Muscle layer of colon (tissue), 2 donors: ENCODE measurements at regions not wholly inside any gene's neighbourhood (a gene's known extent, or its start where the extent isn't known, plus 50 kb on each side); places are given as distances from the start of the nearest gene placed in this dataset.

Experiments
- H3K27ac ChIP-seq: one replicate; pipeline ENCODE4 v1.7.0; 2013; ENCODE audit warnings: low read depth, mild to moderate bottlenecking, low read length, moderate library complexity
- H3K27me3 ChIP-seq, 2 donors: one replicate each; pipeline ENCODE4 v1.7.0; 2013; ENCODE audit warnings: low read length in 2 of 2, mild to moderate bottlenecking in 2 of 2; ENCODE audit not compliant: insufficient read depth in 2 of 2, control insufficient read depth in 1 of 2
- H3K36me3 ChIP-seq: one replicate; pipeline ENCODE4 v1.7.0; 2013; ENCODE audit warnings: mild to moderate bottlenecking, low read length; ENCODE audit not compliant: insufficient read depth
- H3K4me1 ChIP-seq: one replicate; pipeline ENCODE4 v1.7.0; 2013; ENCODE audit warnings: mild to moderate bottlenecking, low read length; ENCODE audit not compliant: insufficient read depth
- H3K4me3 ChIP-seq, 2 donors: one replicate each; pipeline ENCODE4 v1.7.0; 2013; ENCODE audit warnings: low read length in 2 of 2, low read depth in 1 of 2, mild to moderate bottlenecking in 1 of 2, moderate library complexity in 1 of 2
- H3K9ac ChIP-seq: one replicate; pipeline ENCODE4 v1.7.0; 2013; ENCODE audit warnings: low read length
- H3K9me3 ChIP-seq: one replicate; pipeline ENCODE4 v1.7.0; 2013; ENCODE audit warnings: mild to moderate bottlenecking, low read length
- donor health status: abdominal sarcoma.
- donor health status: Adenocarcinoma of cecum.

GRCh38 chr10:123379156-123379555 is 225.0 kb downstream of the BUB3 start:
- Histone ChIP-seq H3K27me3 (no peaks in the 10 kb centered on the region), H3K36me3 (no peaks in the 10 kb centered on the region), H3K4me3 (no peak overlapping the region), H3K27ac (no peak overlapping the region), H3K9me3 (no peaks in the 10 kb centered on the region), H3K9ac (no peak overlapping the region), H3K4me1 (peaks cover 5% of the 10 kb centered on the region)

GRCh38 chr10:123380491-123381085 is 226.4 kb downstream of the BUB3 start:
- Histone ChIP-seq H3K9ac (no peak overlapping the region), H3K9me3 (peaks cover 7% of the 10 kb centered on the region), H3K4me3 (no peak overlapping the region), H3K36me3 (no peaks in the 10 kb centered on the region), H3K4me1 (peaks cover 5% of the 10 kb centered on the region), H3K27ac (no peak overlapping the region), H3K27me3 (no peaks in the 10 kb centered on the region)

GRCh38 chr10:123381224-123381623 is 227.0 kb downstream of the BUB3 start:
- Histone ChIP-seq H3K9ac (no peak overlapping the region), H3K27me3 (no peaks in the 10 kb centered on the region), H3K4me1 (peaks cover 5% of the 10 kb centered on the region), H3K4me3 (no peak overlapping the region), H3K36me3 (no peaks in the 10 kb centered on the region), H3K27ac (no peak overlapping the region), H3K9me3 (peaks cover 9% of the 10 kb centered on the region)

- H3K4me3 ChIP-seq: no peak overlapping the region
- H3K27ac ChIP-seq: no peak overlapping the region
- H3K27me3 ChIP-seq: no peaks in the 10 kb centered on the region
- no peaks in the 10 kb centered on the region for H3K36me3 ChIP-seq
- H3K4me1 ChIP-seq: peaks cover 5% of the 10 kb centered on the region
- H3K9me3 ChIP-seq: peaks cover 9% of the 10 kb centered on the region
- H3K9ac ChIP-seq: no peak overlapping the region
Observed at GRCh38 chr10:123382491-123382890, 228.3 kb downstream of the BUB3 start.

GRCh38 chr10:123385508-123386080 is 231.4 kb downstream of the BUB3 start:
- no peak overlapping the region for H3K4me3 ChIP-seq
- H3K27me3 ChIP-seq: no peaks in the 10 kb centered on the region

GRCh38 chr10:123389520-123389919 is 235.3 kb downstream of the BUB3 start:
- Histone ChIP-seq H3K4me1 (no peaks in the 10 kb centered on the region), H3K36me3 (no peaks in the 10 kb centered on the region), H3K27ac (no peak overlapping the region), H3K27me3 (no peaks in the 10 kb centered on the region), H3K9ac (no peak overlapping the region), H3K4me3 (no peak overlapping the region), H3K9me3 (peaks cover 9% of the 10 kb centered on the region)

More at GRCh38 chr10:123385508-123386080, 231.4 kb downstream of the BUB3 start:
- Histone ChIP-seq H3K4me1 (no peaks in the 10 kb centered on the region), H3K9ac (no peak overlapping the region), H3K36me3 (no peaks in the 10 kb centered on the region), H3K9me3 (peaks cover 9% of the 10 kb centered on the region), H3K27ac (no peak overlapping the region)

GRCh38 chr10:123390332-123390731 is 236.1 kb downstream of the BUB3 start:
- H3K36me3 ChIP-seq: no peaks in the 10 kb centered on the region
- no peak overlapping the region for H3K27ac ChIP-seq
- H3K4me3 ChIP-seq: no peak overlapping the region
- H3K9me3 ChIP-seq: peaks cover 5% of the 10 kb centered on the region
- H3K27me3 ChIP-seq: no peaks in the 10 kb centered on the region
- H3K4me1 ChIP-seq: no peaks in the 10 kb centered on the region
- no peak overlapping the region for H3K9ac ChIP-seq

- Histone ChIP-seq H3K27ac (no peak overlapping the region), H3K36me3 (no peaks in the 10 kb centered on the region), H3K27me3 (no peaks in the 10 kb centered on the region), H3K9me3 (no peaks in the 10 kb centered on the region), H3K4me1 (no peaks in the 10 kb centered on the region), H3K4me3 (no peak overlapping the region), H3K9ac (no peak overlapping the region)
Observed at GRCh38 chr10:123390874-123391273, 236.7 kb downstream of the BUB3 start.

- H3K27ac ChIP-seq: no peak overlapping the region
- no peak overlapping the region for H3K4me3 ChIP-seq
- H3K9me3 ChIP-seq: no peaks in the 10 kb centered on the region
- H3K36me3 ChIP-seq: no peaks in the 10 kb centered on the region
- H3K4me1 ChIP-seq: no peaks in the 10 kb centered on the region
- no peaks in the 10 kb centered on the region for H3K27me3 ChIP-seq
- no peak overlapping the region for H3K9ac ChIP-seq
Observed at GRCh38 chr10:123391275-123392028, 237.2 kb downstream of the BUB3 start.

GRCh38 chr10:123392182-123392963 is 238.2 kb downstream of the BUB3 start:
- Histone ChIP-seq H3K9me3 (no peaks in the 10 kb centered on the region), H3K4me3 (no peak overlapping the region), H3K36me3 (no peaks in the 10 kb centered on the region), H3K27ac (no peak overlapping the region), H3K9ac (no peak overlapping the region), H3K4me1 (no peaks in the 10 kb centered on the region), H3K27me3 (no peaks in the 10 kb centered on the region)

GRCh38 chr10:123393170-123393569 is 239.0 kb downstream of the BUB3 start:
- Histone ChIP-seq H3K27me3 (no peaks in the 10 kb centered on the region), H3K4me1 (no peaks in the 10 kb centered on the region), H3K27ac (no peak overlapping the region), H3K9me3 (no peaks in the 10 kb centered on the region), H3K9ac (no peak overlapping the region), H3K36me3 (no peaks in the 10 kb centered on the region), H3K4me3 (no peak overlapping the region)
